SK-N-MC (cell line): ENCODE measurements at regions not wholly inside any gene's neighbourhood (a gene's known extent, or its start where the extent isn't known, plus 50 kb on each side); places are given as distances from the start of the nearest gene placed in this dataset.

Experiments
- DNase-seq: peaks from one replicate; pipeline ENCODE4 v3.0.0-alpha.2; 2011; ENCODE audit warnings: low read depth, low spot score
- H3K27ac ChIP-seq: fragments of 200-600 bp; sonication (generic); 2 replicates; pipeline ENCODE4 v1.5.1; 2016; ENCODE audit warnings: mixed run types
- H3K36me3 ChIP-seq: fragments of 200-600 bp; sonication (generic); 2 replicates; pipeline ENCODE4 v1.6.1; 2017; ENCODE audit warnings: antibody characterized with exemption, low read length, mixed read lengths; ENCODE audit not compliant: insufficient read depth
- H3K4me3 ChIP-seq: fragments of 200-600 bp; sonication (generic); 2 replicates; pipeline ENCODE4 v1.5.1; 2016
- H3K9ac ChIP-seq: fragments of 200-600 bp; sonication (generic); 2 replicates; pipeline ENCODE4 v1.8.0; 2017; ENCODE audit warnings: mixed run types, mixed read lengths; ENCODE audit not compliant: insufficient read length
- H3K9me3 ChIP-seq: fragments of 200-600 bp; sonication (generic); 2 replicates; pipeline ENCODE4 v1.6.1; 2017; ENCODE audit warnings: low read depth, mild to moderate bottlenecking, antibody characterized with exemption, low read length, moderate library complexity, mixed read lengths
- EZH2 ChIP-seq: fragments of 200-600 bp; sonication (generic); IDR thresholded peaks from one replicate; pipeline ENCODE4 v1.6.1; 2017; ENCODE audit warnings: antibody characterized with exemption
- FOXP2 ChIP-seq: optimal IDR thresholded peaks from 2 replicates; pipeline ENCODE3; 2011; ENCODE audit warnings: mild to moderate bottlenecking, moderate library complexity; ENCODE audit not compliant: insufficient read depth; ENCODE audit errors: extremely low read length, control extremely low read depth
- POLR2AphosphoS5 ChIP-seq: IDR thresholded peaks from 2 replicates; pipeline ENCODE4 v1.6.1; 2012; ENCODE audit warnings: mild to moderate bottlenecking, low read depth, low read length, borderline replicate concordance

DNA sequence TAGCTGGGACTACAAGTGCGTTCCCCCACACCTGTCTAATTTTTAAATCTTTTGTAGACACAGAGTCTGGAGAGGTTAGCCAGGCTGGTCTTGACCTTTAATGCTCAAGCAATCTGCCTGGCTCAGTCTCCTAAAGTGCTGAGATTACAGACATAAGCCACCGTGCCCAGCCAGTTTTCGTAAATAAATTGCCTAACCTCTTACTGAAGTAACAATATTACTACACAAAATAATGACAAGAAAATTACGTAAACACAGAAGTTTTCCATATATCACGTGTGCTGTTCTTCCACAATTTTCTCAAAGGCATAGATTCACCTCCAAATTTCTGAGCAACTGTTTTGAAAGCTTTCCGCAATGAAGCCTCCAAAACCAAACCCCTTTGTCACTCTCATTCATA, 58.1 kb upstream of the PROK2 start:
- no peak for TF ChIP-seq POLR2AphosphoS5
- TF ChIP-seq EZH2 = no peak
- no peak for TF ChIP-seq FOXP2
- no peak for DNase-seq
- Histone ChIP-seq H3K27ac (no peak overlapping the region), H3K9me3 (no peaks in the 10 kb centered on the region), H3K9ac (no peak overlapping the region), H3K36me3 (no peaks in the 10 kb centered on the region), H3K4me3 (no peak overlapping the region)

DNA sequence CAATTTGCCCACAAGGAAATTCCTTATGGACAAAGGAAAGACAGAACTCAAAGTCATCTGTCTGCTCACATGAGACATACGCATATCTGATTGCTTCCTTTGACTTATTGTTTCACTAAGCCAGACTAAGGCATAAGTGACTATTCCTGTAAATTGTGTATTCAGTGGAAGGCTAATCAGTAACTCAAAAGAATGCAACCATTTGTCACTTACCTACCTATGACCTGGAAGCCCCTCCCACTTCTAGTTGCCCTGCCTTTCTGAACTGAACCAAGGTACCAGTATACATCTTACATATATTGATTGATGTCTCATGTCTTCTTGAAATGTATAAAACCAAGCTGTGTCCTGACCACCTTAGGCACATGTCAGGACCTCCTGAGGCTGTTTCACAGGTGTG, 53.5 kb upstream of the PROK2 start:
- TF ChIP-seq FOXP2 = no peak
- H3K4me3 ChIP-seq = no peak overlapping the region
- H3K9ac ChIP-seq = no peak overlapping the region
- no peak overlapping the region for H3K27ac ChIP-seq
- H3K9me3 ChIP-seq = no peaks in the 10 kb centered on the region
- no peak for DNase-seq
- no peaks in the 10 kb centered on the region for H3K36me3 ChIP-seq
